ENCODE measurements at regions not wholly inside any gene's neighbourhood (a gene's known extent, or its start where the extent isn't known, plus 50 kb on each side); places are given as distances from the start of the nearest gene placed in this dataset.

- DNase-seq = no peak
These were observed 307.3 kb upstream of the MPDZ start for GRCh38 chr9:13586587-13587374.

DNA sequence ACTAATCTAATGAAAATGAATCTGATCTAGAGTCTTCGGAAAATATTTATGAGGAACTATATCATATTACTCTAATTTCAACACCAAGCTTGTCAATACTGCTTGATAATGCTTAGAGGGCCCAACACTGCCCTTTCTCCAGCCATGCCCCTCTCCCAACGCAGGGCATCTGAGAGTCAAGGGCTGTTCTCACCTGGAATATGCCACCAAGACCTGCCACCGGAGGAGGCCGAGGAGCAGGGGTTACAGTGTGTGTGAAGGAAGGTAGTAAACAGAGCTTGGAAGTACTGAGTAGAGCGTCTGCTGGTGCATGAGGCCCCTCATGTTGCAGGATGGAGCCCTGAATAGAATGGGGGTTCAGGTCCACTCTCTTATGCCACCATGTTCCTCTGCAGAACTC lies 301.3 kb upstream of the MPDZ start:
- DNase-seq = no peak

DNA sequence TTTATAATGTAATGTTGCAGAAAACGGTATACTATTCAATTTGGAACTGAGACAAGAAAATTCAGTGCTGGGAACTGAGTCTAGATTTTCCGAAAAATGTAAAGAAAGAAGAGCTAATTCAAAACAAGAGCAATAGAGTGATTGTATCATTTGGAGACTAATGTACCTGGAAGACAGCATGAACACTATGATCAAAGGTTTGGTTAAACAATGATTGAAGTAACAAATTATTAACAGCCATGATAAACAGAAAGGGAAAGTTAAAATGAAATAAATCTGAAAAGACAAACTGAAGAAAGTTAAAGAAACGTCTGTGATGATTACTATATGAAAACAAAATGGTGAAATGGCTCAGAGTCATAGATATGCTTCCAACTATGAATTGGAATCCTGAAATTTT lies 300.6 kb upstream of the MPDZ start:
- DNase-seq = no peak

- DNase-seq = no peak
These were observed 296.6 kb upstream of the MPDZ start for GRCh38 chr9:13576101-13576500.

DNA sequence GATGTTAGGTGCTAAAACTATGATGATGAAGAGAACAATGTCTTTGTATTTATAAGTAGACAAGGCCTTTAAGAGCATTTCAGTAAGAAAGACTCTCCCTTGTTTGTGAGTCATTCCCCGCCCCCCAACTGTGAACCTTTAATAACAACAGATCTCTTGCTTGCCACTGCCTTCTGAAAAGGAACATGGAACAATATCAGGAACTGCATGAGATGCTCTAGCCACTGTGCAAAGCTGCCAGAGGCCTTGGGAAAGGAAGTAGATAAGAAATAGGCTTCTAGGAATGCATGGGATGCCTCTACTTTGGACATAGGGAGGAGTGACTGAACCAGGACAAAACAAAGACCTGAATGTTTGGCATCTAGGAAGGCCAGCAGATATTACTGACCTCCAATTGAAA lies 296.1 kb upstream of the MPDZ start:
- DNase-seq = no peak

- DNase-seq = no peak
These were observed 290.8 kb upstream of the MPDZ start for GRCh38 chr9:13570068-13570974.

DNA sequence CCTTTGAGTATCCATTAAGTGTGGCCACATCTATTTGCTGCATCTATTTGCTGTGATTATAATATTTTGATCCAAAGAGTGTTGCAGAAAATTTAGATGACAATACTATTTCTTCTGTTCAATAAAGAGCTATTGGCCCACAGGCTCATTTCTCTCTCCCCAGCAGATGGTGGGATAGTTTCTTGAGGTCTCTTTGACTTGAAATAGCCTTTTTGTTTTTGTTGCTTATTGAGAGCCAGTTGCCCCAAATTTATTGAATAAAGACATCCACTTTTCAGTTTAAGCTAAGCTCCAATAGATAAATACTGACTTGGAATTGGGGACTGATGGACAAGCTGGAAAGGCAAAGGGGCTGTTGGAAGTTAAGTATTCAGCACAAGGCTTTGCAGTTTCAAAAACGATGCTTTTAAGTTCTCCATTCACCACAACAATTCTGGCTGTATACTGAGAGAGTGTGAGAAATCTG lies 290.1 kb upstream of the MPDZ start:
- no peak for DNase-seq

- DNase-seq = no peak
These were observed 289.5 kb upstream of the MPDZ start for GRCh38 chr9:13568841-13569601.

DNA sequence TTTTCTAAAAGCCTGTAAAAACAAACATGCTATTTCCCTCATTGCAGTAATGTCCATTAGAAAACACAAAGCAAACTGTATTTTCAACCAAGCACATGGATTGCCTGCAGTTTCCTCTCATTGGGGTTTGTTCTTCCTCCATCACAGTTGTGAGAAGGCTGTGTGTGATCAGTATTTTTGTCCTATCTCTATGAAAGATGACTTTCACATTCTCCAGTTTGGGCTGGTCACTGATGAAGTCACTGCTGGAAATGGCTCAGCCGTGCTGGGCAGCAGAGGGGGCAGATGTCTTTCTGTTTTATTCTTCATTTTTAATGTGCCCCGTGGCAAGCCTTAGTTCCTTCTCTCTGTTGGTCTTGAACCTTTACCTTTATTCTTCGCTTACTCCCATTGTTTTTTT lies 288.9 kb upstream of the MPDZ start:
- DNase-seq = no peak

DNA sequence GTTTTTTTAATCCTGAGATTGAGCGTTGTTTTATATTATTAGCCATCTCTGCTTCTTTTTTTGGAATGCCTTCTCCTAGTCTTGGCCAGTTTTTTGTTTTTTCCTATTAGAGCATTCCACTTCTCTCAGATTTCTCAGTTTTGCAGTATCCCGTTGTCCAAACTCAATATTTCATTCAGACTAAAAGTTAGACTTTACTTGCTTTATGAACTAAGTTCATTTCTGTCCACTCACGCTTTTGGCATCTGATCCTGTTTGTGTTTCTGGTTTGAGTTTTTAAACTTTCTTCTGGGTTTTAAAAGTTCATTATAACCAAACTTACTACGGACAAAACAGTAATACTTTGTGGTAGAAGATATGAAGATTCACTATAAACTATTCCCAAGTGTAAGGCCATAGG lies 288.3 kb upstream of the MPDZ start:
- DNase-seq = no peak

GRCh38 chr9:13557746-13558145 lies 278.3 kb upstream of the MPDZ start:
- no peak for DNase-seq

DNA sequence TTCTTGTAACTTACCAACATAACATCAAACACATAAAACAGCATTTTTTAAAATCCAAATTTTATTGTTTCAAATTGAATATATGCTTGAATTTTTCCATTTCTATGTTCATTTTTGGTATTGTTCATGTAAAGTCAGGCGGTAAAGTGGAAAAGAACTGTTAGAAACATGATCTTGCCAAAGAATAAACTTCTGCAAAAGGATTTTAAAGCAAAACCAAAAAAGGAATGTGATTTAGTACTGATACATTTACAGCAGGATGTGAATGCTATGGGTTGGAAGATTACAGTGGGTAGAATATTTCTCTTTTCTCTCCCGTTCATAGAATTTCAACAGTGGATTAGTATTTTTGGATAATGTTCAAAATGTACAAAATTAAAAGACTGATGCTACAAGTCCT lies 277.2 kb upstream of the MPDZ start:
- no peak for DNase-seq

- no peak for DNase-seq
These were observed 276.6 kb upstream of the MPDZ start for GRCh38 chr9:13555989-13556500.

GRCh38 chr9:13555516-13555915 lies 276.0 kb upstream of the MPDZ start:
- DNase-seq = no peak

DNA sequence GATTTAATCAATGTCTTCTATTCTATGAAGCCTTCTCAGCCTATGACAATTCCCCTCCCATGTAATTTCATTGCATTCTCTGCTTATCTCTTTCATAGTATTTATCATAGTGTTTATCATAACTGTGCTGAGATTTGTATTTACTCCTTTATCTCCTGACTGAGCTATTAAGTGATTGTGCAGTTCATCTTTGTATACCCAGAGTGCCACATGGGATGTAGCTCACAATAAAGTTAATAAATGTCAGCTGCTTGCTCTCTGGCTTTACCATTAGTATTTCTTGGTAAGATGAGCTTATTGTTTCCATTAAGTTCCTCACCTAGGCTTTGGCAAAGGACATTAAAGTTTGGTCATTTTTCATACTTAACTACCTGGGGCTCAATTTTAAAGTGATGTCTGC lies 275.1 kb upstream of the MPDZ start:
- no peak for DNase-seq

DNA sequence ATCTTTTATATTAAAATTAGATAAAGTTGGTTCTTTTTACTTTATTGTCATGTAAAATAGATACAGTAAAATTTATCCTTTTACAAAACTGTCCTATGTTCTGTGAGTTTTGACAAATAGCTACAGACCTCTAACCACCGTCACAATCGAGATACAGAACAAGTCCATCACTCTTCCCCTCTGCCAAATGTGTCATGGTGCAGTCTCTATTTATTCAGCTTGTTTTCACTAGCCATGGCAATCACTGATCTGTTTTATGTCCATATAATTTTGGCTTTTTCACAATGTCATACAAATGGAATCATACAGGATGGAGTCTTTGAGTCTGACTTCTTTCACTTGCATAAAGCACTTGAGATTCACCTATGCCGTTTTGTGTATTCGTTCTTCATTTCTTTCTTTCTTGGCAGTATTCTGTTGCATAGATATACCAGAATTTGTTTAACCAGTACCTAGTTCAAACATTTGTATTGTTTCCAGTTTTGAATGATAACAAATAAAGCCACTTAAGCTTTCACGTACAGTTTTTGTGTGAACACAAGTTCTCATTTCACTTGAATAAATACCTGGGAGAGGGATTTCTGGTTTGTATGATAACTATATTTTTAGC lies 273.2 kb upstream of the MPDZ start:
- DNase-seq = no peak

DNA sequence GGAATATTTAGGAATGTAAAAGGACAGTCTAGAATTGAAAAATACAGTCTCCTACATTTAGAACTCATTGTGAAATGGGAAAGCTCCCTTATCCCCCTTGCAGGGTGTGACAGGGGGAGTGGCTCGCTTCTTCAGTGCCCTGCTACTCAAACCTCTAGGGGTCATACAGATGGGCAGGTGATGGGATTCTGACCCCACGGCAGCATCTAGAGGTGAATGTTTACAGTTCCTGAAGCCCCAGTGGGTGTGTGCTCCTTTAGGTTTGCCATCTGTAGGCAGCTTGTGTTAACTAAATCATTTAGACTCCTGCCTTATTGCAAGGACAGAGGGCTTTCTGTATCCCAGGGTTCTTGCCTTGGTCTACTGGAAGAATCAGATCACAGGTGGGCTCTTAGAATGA lies 271.0 kb upstream of the MPDZ start:
- DNase-seq = no peak

- DNase-seq = no peak
These were observed 269.0 kb upstream of the MPDZ start for GRCh38 chr9:13548535-13548934.

GRCh38 chr9:13535141-13535540 lies 255.6 kb upstream of the MPDZ start:
- no peak for DNase-seq

DNA sequence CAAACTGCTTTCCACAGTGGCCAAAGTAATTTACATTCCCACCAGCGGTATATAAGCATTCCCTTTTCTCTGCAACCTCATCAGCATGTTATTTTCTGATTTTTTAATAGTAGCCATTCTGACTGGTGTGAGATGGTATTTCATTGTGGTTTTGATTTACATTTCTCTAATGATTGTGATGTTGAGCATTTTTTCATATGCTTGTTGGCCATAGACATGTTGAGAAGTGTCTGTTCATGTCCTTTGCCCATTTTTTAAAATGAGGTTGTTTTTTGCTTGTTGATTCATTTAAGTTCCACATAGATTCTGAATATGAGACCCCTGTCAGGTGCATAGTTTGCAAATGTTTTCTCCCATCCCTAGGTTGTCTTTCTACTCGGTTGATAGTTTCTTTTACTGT lies 254.5 kb upstream of the MPDZ start:
- no peak for DNase-seq

DNA sequence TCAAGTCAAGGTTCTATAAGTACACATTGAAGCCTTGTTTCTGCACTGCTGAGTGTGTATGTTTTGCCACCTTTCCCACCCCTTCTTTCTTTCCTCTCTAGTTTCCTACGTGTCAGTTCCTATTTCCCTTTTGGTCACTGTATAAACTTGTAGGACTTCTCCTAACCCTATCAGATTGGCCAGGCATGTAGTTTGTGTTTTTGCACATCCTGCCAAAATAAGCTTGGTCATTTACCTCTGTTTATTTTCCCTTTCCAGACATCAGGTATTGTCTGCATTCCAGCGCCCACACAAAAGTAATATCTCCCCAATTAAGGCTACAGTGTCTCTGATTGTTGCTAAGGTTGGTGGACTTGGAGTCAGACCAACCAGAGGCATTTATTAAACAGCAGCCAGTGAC lies 252.9 kb upstream of the MPDZ start:
- no peak for DNase-seq

GRCh38 chr9:13529321-13530104 lies 250.0 kb upstream of the MPDZ start:
- DNase-seq = no peak
